Mammary epithelial cell (primary cell): ENCODE measurements at regions not wholly inside any gene's neighbourhood (a gene's known extent, or its start where the extent isn't known, plus 50 kb on each side); places are given as distances from the start of the nearest gene placed in this dataset.

ENCODE experiments used
- CTCF ChIP-seq, 2 donors: IDR thresholded peaks in 1 of 2; conservative IDR thresholded peaks in 1 of 2; 2 replicates each; pipeline ENCODE4 v1.5.1; 2011 to 2012; ENCODE audit warnings: inconsistent platforms in 2 of 2, low read length in 2 of 2, mild to moderate bottlenecking in 2 of 2, control low read depth in 1 of 2, low read depth in 1 of 2; ENCODE audit not compliant: insufficient read depth in 1 of 2; ENCODE audit errors: extremely low read depth in 1 of 2
- EZH2 ChIP-seq: IDR thresholded peaks from 2 replicates; pipeline ENCODE4 v1.6.1; 2012; ENCODE audit warnings: low read length, inconsistent platforms, borderline replicate concordance

GRCh38 chr17:54771409-54771915 is 129.2 kb upstream of the TOM1L1 start:
- TF ChIP-seq CTCF (conservative IDR thresholded peaks at IDR 0.05 in 1 of 2, IDR thresholded peaks at IDR 0.05 in 1 of 2; ENCODE audit: extremely low read depth in 1 of 2, insufficient read depth in 1 of 2, low read depth in 1 of 2, low read length in 2 of 2) (no peak), EZH2 (no peak)
